ENCODE measurements at regions not wholly inside any gene's neighbourhood (a gene's known extent, or its start where the extent isn't known, plus 50 kb on each side); places are given as distances from the start of the nearest gene placed in this dataset.
A peak's percentile ranks its signal among the peaks of the same experiment; 100 is the strongest.

- Histone ChIP-seq H3K36me3 (no peaks in the 10 kb centered on the region), H3K4me3 (no peak overlapping the region), H3K4me1 (ENCODE audit: low read depth) (no peaks in the 10 kb centered on the region), H3K9me3 (ENCODE audit: low read depth) (no peaks in the 10 kb centered on the region), H3K27me3 (no peaks in the 10 kb centered on the region), H3K27ac (no peak overlapping the region)
- TF ChIP-seq CTCF (IDR thresholded peaks at IDR 0.05; ENCODE audit: low read depth, low read length) = no peak
- DNase-seq (ENCODE audit: low read depth in 1 of 2, low spot score in 1 of 2) = peak in 1 of 2 donors; percentile 91
Observed at GRCh38 chr4:112889619-112890527, 159.6 kb upstream of the ANK2 start.

DNA sequence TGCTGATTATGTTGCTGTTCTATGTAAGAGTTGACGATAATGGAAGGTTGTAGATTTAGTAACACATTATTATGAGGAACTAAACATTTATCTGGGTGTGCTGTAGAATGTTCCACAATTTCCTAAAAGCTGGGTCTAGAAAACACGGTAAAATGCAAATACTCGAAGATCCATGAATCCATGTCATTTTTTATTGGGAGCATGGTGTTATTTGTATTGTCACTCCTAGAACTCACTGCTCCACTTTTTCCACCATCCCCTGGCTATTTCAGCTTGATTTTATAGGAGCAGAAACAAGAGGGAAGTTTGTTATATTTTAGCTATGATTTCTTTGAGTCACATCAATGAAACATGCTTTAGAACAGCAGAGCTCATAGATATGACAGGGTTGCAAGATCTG, 155.0 kb upstream of the ANK2 start:
- TF ChIP-seq CTCF (IDR thresholded peaks at IDR 0.05; ENCODE audit: low read depth, low read length) = no peak
- H3K36me3 ChIP-seq = no peaks in the 10 kb centered on the region
- H3K9me3 ChIP-seq (ENCODE audit: low read depth) = no peaks in the 10 kb centered on the region
- no peak overlapping the region for H3K4me3 ChIP-seq
- H3K4me1 ChIP-seq (ENCODE audit: low read depth) = peaks cover 3% of the 10 kb centered on the region
- DNase-seq (ENCODE audit: low read depth in 1 of 2, low spot score in 1 of 2) = no peak
- no peak overlapping the region for H3K27ac ChIP-seq
- H3K27me3 ChIP-seq = no peaks in the 10 kb centered on the region

GRCh38 chr4:112894951-112895350, 154.5 kb upstream of the ANK2 start:
- no peaks in the 10 kb centered on the region for H3K27me3 ChIP-seq
- H3K4me1 ChIP-seq (ENCODE audit: low read depth) = peaks cover 3% of the 10 kb centered on the region
- no peak for DNase-seq (ENCODE audit: low read depth in 1 of 2, low spot score in 1 of 2)
- TF ChIP-seq CTCF (IDR thresholded peaks at IDR 0.05; ENCODE audit: low read depth, low read length) = no peak
- H3K4me3 ChIP-seq = no peak overlapping the region
- H3K9me3 ChIP-seq (ENCODE audit: low read depth) = no peaks in the 10 kb centered on the region
- no peaks in the 10 kb centered on the region for H3K36me3 ChIP-seq
- H3K27ac ChIP-seq = no peak overlapping the region

- H3K9me3 ChIP-seq (ENCODE audit: low read depth) = no peaks in the 10 kb centered on the region
- H3K4me1 ChIP-seq (ENCODE audit: low read depth) = peaks cover 3% of the 10 kb centered on the region
- no peak overlapping the region for H3K4me3 ChIP-seq
- no peak overlapping the region for H3K27ac ChIP-seq
- H3K27me3 ChIP-seq = no peaks in the 10 kb centered on the region
- no peak for TF ChIP-seq CTCF (IDR thresholded peaks at IDR 0.05; ENCODE audit: low read depth, low read length)
- no peaks in the 10 kb centered on the region for H3K36me3 ChIP-seq
- DNase-seq (ENCODE audit: low read depth in 1 of 2, low spot score in 1 of 2) = no peak
Observed at GRCh38 chr4:112895811-112896608, 153.4 kb upstream of the ANK2 start.

GRCh38 chr4:112896609-112897190, 152.8 kb upstream of the ANK2 start:
- H3K4me1 ChIP-seq (ENCODE audit: low read depth) = peaks cover 3% of the 10 kb centered on the region

More at GRCh38 chr4:112896609-112897190, 152.8 kb upstream of the ANK2 start:
- TF ChIP-seq CTCF (IDR thresholded peaks at IDR 0.05; ENCODE audit: low read depth, low read length) = no peak
- Histone ChIP-seq H3K36me3 (no peaks in the 10 kb centered on the region), H3K4me3 (no peak overlapping the region), H3K27ac (no peak overlapping the region), H3K9me3 (ENCODE audit: low read depth) (no peaks in the 10 kb centered on the region), H3K27me3 (no peaks in the 10 kb centered on the region)
- no peak for DNase-seq (ENCODE audit: low read depth in 1 of 2, low spot score in 1 of 2)

All from cardiac muscle cell (in vitro differentiated cells and primary cell).